HG03097 (cell line): ENCODE measurements at regions not wholly inside any gene's neighbourhood (a gene's known extent, or its start where the extent isn't known, plus 50 kb on each side); places are given as distances from the start of the nearest gene placed in this dataset.

Experiments used
- ATAC-seq: cut with Tn5 transposase; IDR thresholded peaks from one replicate; pipeline ENCODE4 v1.9.1; 2021; ENCODE audit not compliant: unreplicated experiment, low FRiP score

GRCh38 chr9:687034-687785, 154.3 kb upstream of the DMRT1 start:
- ATAC-seq: no peak

GRCh38 chr9:687994-688393, 153.5 kb upstream of the DMRT1 start:
- ATAC-seq: no peak

- no peak for ATAC-seq
Measured at GRCh38 chr9:690517-691111, 150.9 kb upstream of the DMRT1 start.

- no peak for ATAC-seq
Measured at GRCh38 chr9:691825-692400, 149.6 kb upstream of the DMRT1 start.

- ATAC-seq: no peak
Measured at GRCh38 chr9:692636-693129, 148.8 kb upstream of the DMRT1 start.

GRCh38 chr9:693201-694091, 148.1 kb upstream of the DMRT1 start:
- ATAC-seq: no peak

- no peak for ATAC-seq
Measured at GRCh38 chr9:694092-694402, 147.4 kb upstream of the DMRT1 start.

GRCh38 chr9:694403-695154, 146.9 kb upstream of the DMRT1 start:
- no peak for ATAC-seq

GRCh38 chr9:695252-695651, 146.2 kb upstream of the DMRT1 start:
- ATAC-seq: no peak

GRCh38 chr9:696332-697323, 144.9 kb upstream of the DMRT1 start:
- no peak for ATAC-seq

- no peak for ATAC-seq
Measured at GRCh38 chr9:698276-698675, 143.2 kb upstream of the DMRT1 start.

GRCh38 chr9:698954-699353, 142.5 kb upstream of the DMRT1 start:
- ATAC-seq: no peak

- ATAC-seq: no peak
Measured at GRCh38 chr9:699396-699795, 142.1 kb upstream of the DMRT1 start.

- ATAC-seq: no peak
Measured at GRCh38 chr9:700365-701282, 140.9 kb upstream of the DMRT1 start.

- no peak for ATAC-seq
Measured at GRCh38 chr9:703392-703791, 138.1 kb upstream of the DMRT1 start.

GRCh38 chr9:706073-706472, 135.4 kb upstream of the DMRT1 start:
- ATAC-seq: no peak

GRCh38 chr9:706606-707459, 134.7 kb upstream of the DMRT1 start:
- ATAC-seq: no peak
